Loucy (cell line): ENCODE measurements at regions not wholly inside any gene's neighbourhood (a gene's known extent, or its start where the extent isn't known, plus 50 kb on each side); places are given as distances from the start of the nearest gene placed in this dataset.

ENCODE experiments used
- EZH2phosphoT487 ChIP-seq: fragments of 200-600 bp; IDR thresholded peaks from 2 replicates; pipeline ENCODE4 v1.6.1; 2018; ENCODE audit warnings: antibody characterized with exemption, mild to moderate bottlenecking, moderate library complexity, borderline replicate concordance
- TF ChIP-seq, protein P1 (sequence below): fragments of 200-600 bp; sonication (generic); conservative IDR thresholded peaks from 2 replicates; pipeline ENCODE4 v1.5.1; 2014; ENCODE audit warnings: mild to moderate bottlenecking, antibody characterized with exemption, low read length

DNA sequence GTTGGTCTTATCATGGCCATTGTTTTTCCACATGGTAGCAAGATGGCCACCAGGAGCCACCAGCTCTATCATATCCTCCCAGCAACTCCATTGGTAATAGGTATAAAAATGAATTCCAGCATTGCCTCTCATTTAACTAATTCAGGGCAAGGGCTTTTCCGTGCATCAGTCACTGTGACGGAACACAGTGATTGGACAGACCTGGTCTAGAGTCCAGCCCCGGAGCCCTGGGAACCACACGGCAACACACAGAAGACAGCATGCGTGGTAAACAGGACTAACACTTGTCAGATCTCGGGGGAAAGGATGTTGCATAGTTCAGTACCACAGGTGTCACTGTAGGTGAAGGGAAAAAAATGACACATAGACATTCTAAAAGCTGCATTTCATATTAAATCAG lies 638.0 kb upstream of the RBFOX1 start:
- TF ChIP-seq, protein P1, sequence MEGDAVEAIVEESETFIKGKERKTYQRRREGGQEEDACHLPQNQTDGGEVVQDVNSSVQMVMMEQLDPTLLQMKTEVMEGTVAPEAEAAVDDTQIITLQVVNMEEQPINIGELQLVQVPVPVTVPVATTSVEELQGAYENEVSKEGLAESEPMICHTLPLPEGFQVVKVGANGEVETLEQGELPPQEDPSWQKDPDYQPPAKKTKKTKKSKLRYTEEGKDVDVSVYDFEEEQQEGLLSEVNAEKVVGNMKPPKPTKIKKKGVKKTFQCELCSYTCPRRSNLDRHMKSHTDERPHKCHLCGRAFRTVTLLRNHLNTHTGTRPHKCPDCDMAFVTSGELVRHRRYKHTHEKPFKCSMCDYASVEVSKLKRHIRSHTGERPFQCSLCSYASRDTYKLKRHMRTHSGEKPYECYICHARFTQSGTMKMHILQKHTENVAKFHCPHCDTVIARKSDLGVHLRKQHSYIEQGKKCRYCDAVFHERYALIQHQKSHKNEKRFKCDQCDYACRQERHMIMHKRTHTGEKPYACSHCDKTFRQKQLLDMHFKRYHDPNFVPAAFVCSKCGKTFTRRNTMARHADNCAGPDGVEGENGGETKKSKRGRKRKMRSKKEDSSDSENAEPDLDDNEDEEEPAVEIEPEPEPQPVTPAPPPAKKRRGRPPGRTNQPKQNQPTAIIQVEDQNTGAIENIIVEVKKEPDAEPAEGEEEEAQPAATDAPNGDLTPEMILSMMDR: no peak
- TF ChIP-seq EZH2phosphoT487: no peak
